ENCODE measurements at regions not wholly inside any gene's neighbourhood (a gene's known extent, or its start where the extent isn't known, plus 50 kb on each side); places are given as distances from the start of the nearest gene placed in this dataset.

DNA sequence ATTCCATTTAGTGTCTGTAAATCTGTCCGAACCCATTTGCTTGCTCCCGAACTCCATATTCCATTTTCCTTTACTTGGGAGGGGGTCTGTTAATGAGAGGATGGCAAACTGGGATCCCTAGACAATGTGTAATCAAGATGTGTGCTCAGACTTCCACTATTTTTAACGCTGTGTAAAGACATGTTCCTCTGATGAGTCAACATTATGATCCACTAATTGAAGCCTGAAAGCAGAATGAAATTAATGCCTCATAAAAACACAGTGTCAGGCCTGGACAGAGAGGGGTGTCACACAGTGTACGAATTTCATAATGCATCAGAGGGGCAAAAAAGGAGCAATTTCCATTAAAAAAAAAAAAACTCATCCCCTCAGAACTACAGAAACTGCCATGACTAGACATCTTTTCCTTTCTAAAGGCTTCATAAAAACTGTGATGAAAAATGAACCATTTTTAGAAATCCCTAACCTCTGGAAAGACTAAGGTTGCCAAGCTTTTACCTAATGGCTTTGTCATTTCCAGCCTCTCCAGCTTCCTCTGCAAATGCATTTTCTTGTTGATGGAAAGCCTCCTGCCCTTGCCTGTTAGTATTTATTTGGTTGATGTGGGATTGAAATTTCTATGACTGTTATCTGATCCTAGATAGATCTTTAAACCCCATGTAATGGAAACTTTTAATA lies 209.2 kb upstream of the DCC start:
- Histone ChIP-seq H3K36me3 (no peaks in the 10 kb centered on the region), H3K27ac (no peak overlapping the region), H3K4me3 (no peak overlapping the region), H3K4me1 (no peaks in the 10 kb centered on the region), H3K27me3 (no peaks in the 10 kb centered on the region), H3K9me3 (peaks cover 0 to 18% (median 0%) of the 10 kb centered on the region in 4 donors)
- no peak for DNase-seq (ENCODE audit: low spot score in 2 of 2)
- no peak for TF ChIP-seq POLR2A (IDR thresholded peaks at IDR 0.05)
- TF ChIP-seq, protein P1, sequence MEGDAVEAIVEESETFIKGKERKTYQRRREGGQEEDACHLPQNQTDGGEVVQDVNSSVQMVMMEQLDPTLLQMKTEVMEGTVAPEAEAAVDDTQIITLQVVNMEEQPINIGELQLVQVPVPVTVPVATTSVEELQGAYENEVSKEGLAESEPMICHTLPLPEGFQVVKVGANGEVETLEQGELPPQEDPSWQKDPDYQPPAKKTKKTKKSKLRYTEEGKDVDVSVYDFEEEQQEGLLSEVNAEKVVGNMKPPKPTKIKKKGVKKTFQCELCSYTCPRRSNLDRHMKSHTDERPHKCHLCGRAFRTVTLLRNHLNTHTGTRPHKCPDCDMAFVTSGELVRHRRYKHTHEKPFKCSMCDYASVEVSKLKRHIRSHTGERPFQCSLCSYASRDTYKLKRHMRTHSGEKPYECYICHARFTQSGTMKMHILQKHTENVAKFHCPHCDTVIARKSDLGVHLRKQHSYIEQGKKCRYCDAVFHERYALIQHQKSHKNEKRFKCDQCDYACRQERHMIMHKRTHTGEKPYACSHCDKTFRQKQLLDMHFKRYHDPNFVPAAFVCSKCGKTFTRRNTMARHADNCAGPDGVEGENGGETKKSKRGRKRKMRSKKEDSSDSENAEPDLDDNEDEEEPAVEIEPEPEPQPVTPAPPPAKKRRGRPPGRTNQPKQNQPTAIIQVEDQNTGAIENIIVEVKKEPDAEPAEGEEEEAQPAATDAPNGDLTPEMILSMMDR (IDR thresholded peaks at IDR 0.05): no peak
- TF ChIP-seq EP300 (IDR thresholded peaks at IDR 0.05): no peak
- 70 to 72% methylated on average over 4 of the region's 4 CpGs for WGBS, 2 donors

DNA sequence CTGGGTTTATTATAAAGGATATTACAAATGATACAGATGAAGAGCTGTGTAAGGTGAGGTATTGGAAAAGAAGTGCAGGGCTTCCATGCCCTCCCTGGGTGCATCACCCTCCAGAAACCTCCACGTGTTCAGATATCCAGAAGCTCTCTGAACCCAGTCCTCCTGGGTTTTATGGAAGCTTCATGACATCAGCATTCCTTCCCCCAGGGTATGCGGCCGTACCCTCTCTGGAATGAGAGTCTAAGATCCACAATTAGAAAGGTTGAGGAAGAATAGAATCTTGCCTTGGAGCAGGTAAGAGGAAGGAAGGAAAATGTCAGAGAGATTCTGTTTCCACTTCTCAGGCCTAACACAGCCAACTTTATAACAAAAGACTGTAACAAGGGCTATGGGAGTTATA lies 208.2 kb upstream of the DCC start:
- 68 to 78% methylated on average over 3 of the region's 3 CpGs for WGBS, 2 donors
- no peak for DNase-seq (ENCODE audit: low spot score in 2 of 2)
- no peak for TF ChIP-seq EP300 (IDR thresholded peaks at IDR 0.05)
- TF ChIP-seq, protein P1 (IDR thresholded peaks at IDR 0.05): no peak
- TF ChIP-seq POLR2A (IDR thresholded peaks at IDR 0.05): no peak
- Histone ChIP-seq H3K36me3 (no peaks in the 10 kb centered on the region), H3K4me1 (no peaks in the 10 kb centered on the region), H3K27me3 (no peaks in the 10 kb centered on the region), H3K27ac (no peak overlapping the region), H3K4me3 (no peak overlapping the region), H3K9me3 (peaks cover 0 to 23% (median 0%) of the 10 kb centered on the region in 4 donors)

DNA sequence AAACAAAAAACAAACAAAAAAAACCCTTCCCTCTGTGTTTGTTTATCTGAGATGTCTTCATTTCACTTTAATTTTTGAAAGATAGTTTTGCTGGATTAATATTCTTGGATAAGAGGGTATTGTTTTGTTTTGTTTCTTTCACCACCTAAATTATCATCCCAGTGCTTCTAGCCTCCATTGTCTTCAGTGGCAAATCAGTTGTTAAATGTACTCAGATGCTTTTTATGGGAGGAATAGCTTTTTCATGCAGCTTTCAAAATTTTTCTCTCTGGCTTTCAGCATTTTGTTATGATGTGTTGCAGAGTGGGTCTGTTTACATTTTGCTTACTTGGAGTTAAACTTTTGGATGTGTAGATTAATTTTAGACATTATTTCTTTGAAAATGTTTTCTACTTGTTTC lies 203.5 kb upstream of the DCC start:
- Histone ChIP-seq H3K4me1 (no peaks in the 10 kb centered on the region), H3K36me3 (no peaks in the 10 kb centered on the region), H3K4me3 (no peak overlapping the region), H3K27ac (no peak overlapping the region), H3K27me3 (no peaks in the 10 kb centered on the region), H3K9me3 (peaks cover 0 to 35% (median 0%) of the 10 kb centered on the region in 4 donors)
- TF ChIP-seq, protein P1 (IDR thresholded peaks at IDR 0.05): no peak
- TF ChIP-seq EP300 (IDR thresholded peaks at IDR 0.05) (no peak), POLR2A (IDR thresholded peaks at IDR 0.05) (no peak)
- no peak for DNase-seq (ENCODE audit: low spot score in 2 of 2)

DNA sequence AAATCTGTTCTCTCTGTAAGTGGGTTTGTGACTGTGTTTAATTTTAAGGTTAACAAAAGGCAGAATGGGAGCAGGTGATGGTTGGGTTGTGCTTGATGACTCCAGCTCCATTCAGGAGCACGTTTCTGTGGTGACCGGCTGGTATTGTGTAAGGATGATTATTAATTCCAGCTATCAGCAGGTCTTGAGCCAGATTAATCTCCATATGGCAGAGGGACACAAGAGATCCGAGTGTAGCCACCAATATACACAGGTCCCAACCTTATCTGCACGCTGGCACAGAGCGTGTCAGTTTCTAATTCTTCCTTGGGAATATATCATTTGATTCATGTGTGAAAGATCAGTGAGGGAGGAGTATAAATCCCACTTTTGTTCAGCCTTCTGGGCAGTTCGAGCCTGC lies 199.0 kb upstream of the DCC start:
- TF ChIP-seq POLR2A (IDR thresholded peaks at IDR 0.05) (no peak), EP300 (IDR thresholded peaks at IDR 0.05) (no peak)
- TF ChIP-seq, protein P1 (IDR thresholded peaks at IDR 0.05): no peak
- WGBS, 2 donors: 78 to 83% methylated on average over 6 of the region's 6 CpGs
- no peak for DNase-seq (ENCODE audit: low spot score in 2 of 2)
- Histone ChIP-seq H3K4me3 (no peak overlapping the region), H3K9me3 (peaks cover 0 to 21% (median 0%) of the 10 kb centered on the region in 4 donors), H3K36me3 (no peaks in the 10 kb centered on the region), H3K4me1 (no peaks in the 10 kb centered on the region), H3K27ac (no peak overlapping the region), H3K27me3 (no peaks in the 10 kb centered on the region)

DNA sequence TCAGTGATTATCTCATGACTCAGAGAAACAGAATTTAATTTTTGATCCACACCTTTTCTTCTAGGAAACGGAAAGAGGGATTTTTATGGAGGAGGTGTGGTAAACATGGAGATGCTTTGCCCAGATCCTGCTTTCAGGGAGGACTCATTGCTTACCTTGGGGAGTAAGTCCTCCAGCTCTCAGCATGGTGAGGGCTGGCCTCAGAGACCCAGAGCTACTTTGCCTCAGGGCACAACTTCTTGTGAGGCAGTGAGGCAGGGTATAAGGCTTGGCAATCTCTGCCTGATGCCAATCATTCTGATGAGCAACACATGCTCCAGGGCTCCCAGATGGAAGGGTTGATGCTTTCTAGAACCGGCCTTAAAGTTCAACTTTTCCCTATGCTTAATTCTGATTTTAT lies 189.9 kb upstream of the DCC start:
- Histone ChIP-seq H3K27me3 (no peaks in the 10 kb centered on the region), H3K36me3 (no peaks in the 10 kb centered on the region), H3K4me3 (no peak overlapping the region), H3K27ac (no peak overlapping the region), H3K9me3 (peaks cover 0 to 3% (median 0%) of the 10 kb centered on the region in 4 donors), H3K4me1 (no peaks in the 10 kb centered on the region)
- WGBS, 2 donors: 88 to 91% methylated on average over 2 of the region's 2 CpGs
- no peak for DNase-seq (ENCODE audit: low spot score in 2 of 2)
- TF ChIP-seq EP300 (IDR thresholded peaks at IDR 0.05) (no peak), POLR2A (IDR thresholded peaks at IDR 0.05) (no peak)
- TF ChIP-seq, protein P1 (IDR thresholded peaks at IDR 0.05): no peak
